ENCODE measurements at regions not wholly inside any gene's neighbourhood (a gene's known extent, or its start where the extent isn't known, plus 50 kb on each side); places are given as distances from the start of the nearest gene placed in this dataset.
A peak's percentile ranks its signal among the peaks of the same experiment; 100 is the strongest.

GRCh38 chr13:77415253-77416071 lies 88.6 kb upstream of the MYCBP2 start:
- DNase-seq: no peak
- Mint-ChIP-seq H3K27me3 (peaks cover 0 to 4% (median 0%) of the 10 kb centered on the region in 5 donors), H3K36me3 (peaks cover 0 to 4% (median 0%) of the 10 kb centered on the region in 5 donors), H3K4me3 (no peak overlapping the region), H3K4me1 (peaks cover 0 to 7% (median 2%) of the 10 kb centered on the region in 7 donors), H3K9me3 (no peaks in the 10 kb centered on the region), H3K27ac (peak overlapping the region in 3 of 9 donors; percentile 10 to 55 (median 37))
- no peaks in the 10 kb centered on the region for H3K36me3 ChIP-seq (ENCODE audit: control insufficient read depth in 2 of 3, insufficient read depth in 3 of 3, low read length in 3 of 3)
- CTCF ChIA-PET: interaction anchor here (1.0 kb wide), 1 partner anchor 63 kb away, joined by 3 read pairs; no protein-coding TSS in a partner anchor
- no peak for ATAC-seq
- no peaks in the 10 kb centered on the region for H3K4me1 ChIP-seq (ENCODE audit: control insufficient read depth in 2 of 2, insufficient read depth in 2 of 2, low read length in 2 of 2)
- H3K9me3 ChIP-seq (ENCODE audit: control insufficient read depth in 2 of 3, low read length in 3 of 3): no peaks in the 10 kb centered on the region
- POLR2A ChIA-PET: no interaction called here
- intact Hi-C loops (cut with micrococcal nuclease): no loop called here
- no peak overlapping the region for H3K4me3 ChIP-seq (ENCODE audit: low read length)
- no peaks in the 10 kb centered on the region for H3K27me3 ChIP-seq (ENCODE audit: control insufficient read depth in 2 of 2, insufficient read depth in 2 of 2, low read length in 2 of 2)
- H3K27ac ChIP-seq (ENCODE audit: low read depth, low read length): no peak overlapping the region

GRCh38 chr13:77412860-77413259 lies 86.0 kb upstream of the MYCBP2 start:
- Histone ChIP-seq H3K27ac (ENCODE audit: low read depth, low read length) (no peak overlapping the region), H3K9me3 (ENCODE audit: control insufficient read depth in 2 of 3, low read length in 3 of 3) (no peaks in the 10 kb centered on the region), H3K4me3 (ENCODE audit: low read length) (no peak overlapping the region), H3K4me1 (ENCODE audit: control insufficient read depth in 2 of 2, insufficient read depth in 2 of 2, low read length in 2 of 2) (no peaks in the 10 kb centered on the region), H3K36me3 (ENCODE audit: control insufficient read depth in 2 of 3, insufficient read depth in 3 of 3, low read length in 3 of 3) (no peaks in the 10 kb centered on the region), H3K27me3 (ENCODE audit: control insufficient read depth in 2 of 2, insufficient read depth in 2 of 2, low read length in 2 of 2) (no peaks in the 10 kb centered on the region)
- ChIA-PET CTCF (no interaction called here), POLR2A (no interaction called here)
- no peaks in the 10 kb centered on the region for H3K9me3 Mint-ChIP-seq
- ATAC-seq: no peak
- intact Hi-C loops (cut with micrococcal nuclease): no loop called here
- H3K27ac Mint-ChIP-seq: no peak overlapping the region
- H3K27me3 Mint-ChIP-seq: no peaks in the 10 kb centered on the region
- DNase-seq: no peak
- peaks cover 0 to 7% (median 0%) of the 10 kb centered on the region in 7 donors for H3K4me1 Mint-ChIP-seq
- no peak overlapping the region for H3K4me3 Mint-ChIP-seq
- no peaks in the 10 kb centered on the region for H3K36me3 Mint-ChIP-seq

GRCh38 chr13:77412116-77412635 lies 85.3 kb upstream of the MYCBP2 start:
- Mint-ChIP-seq H3K36me3 (no peaks in the 10 kb centered on the region), H3K4me3 (no peak overlapping the region), H3K4me1 (peaks cover 0 to 7% (median 0%) of the 10 kb centered on the region in 7 donors), H3K9me3 (no peaks in the 10 kb centered on the region), H3K27ac (peak overlapping the region in 1 of 9 donors; percentile 16), H3K27me3 (no peaks in the 10 kb centered on the region)
- Histone ChIP-seq H3K27me3 (ENCODE audit: control insufficient read depth in 2 of 2, insufficient read depth in 2 of 2, low read length in 2 of 2) (no peaks in the 10 kb centered on the region), H3K4me3 (ENCODE audit: low read length) (no peak overlapping the region), H3K36me3 (ENCODE audit: control insufficient read depth in 2 of 3, insufficient read depth in 3 of 3, low read length in 3 of 3) (no peaks in the 10 kb centered on the region), H3K27ac (ENCODE audit: low read depth, low read length) (no peak overlapping the region), H3K4me1 (ENCODE audit: control insufficient read depth in 2 of 2, insufficient read depth in 2 of 2, low read length in 2 of 2) (no peaks in the 10 kb centered on the region), H3K9me3 (ENCODE audit: control insufficient read depth in 2 of 3, low read length in 3 of 3) (no peaks in the 10 kb centered on the region)
- POLR2A ChIA-PET: no interaction called here
- CTCF ChIA-PET: no interaction called here
- no peak for DNase-seq
- no peak for ATAC-seq
- intact Hi-C loops (cut with micrococcal nuclease): no loop called here

- DNase-seq: no peak
- no peak overlapping the region for H3K27ac Mint-ChIP-seq
- no peaks in the 10 kb centered on the region for H3K4me1 ChIP-seq (ENCODE audit: control insufficient read depth in 2 of 2, insufficient read depth in 2 of 2, low read length in 2 of 2)
- no peak overlapping the region for H3K27ac ChIP-seq (ENCODE audit: low read depth, low read length)
- intact Hi-C loops (cut with micrococcal nuclease): no loop called here
- no peaks in the 10 kb centered on the region for H3K27me3 Mint-ChIP-seq
- CTCF ChIA-PET: no interaction called here
- H3K36me3 ChIP-seq (ENCODE audit: control insufficient read depth in 2 of 3, insufficient read depth in 3 of 3, low read length in 3 of 3): no peaks in the 10 kb centered on the region
- POLR2A ChIA-PET: interaction anchor here (1.0 kb wide), 1 partner anchor 80 kb away, joined by 5 read pairs; no protein-coding TSS in a partner anchor
- H3K27me3 ChIP-seq (ENCODE audit: control insufficient read depth in 2 of 2, insufficient read depth in 2 of 2, low read length in 2 of 2): no peaks in the 10 kb centered on the region
- no peaks in the 10 kb centered on the region for H3K9me3 ChIP-seq (ENCODE audit: control insufficient read depth in 2 of 3, low read length in 3 of 3)
- H3K36me3 Mint-ChIP-seq: no peaks in the 10 kb centered on the region
- H3K9me3 Mint-ChIP-seq: no peaks in the 10 kb centered on the region
- no peak overlapping the region for H3K4me3 Mint-ChIP-seq
- no peak overlapping the region for H3K4me3 ChIP-seq (ENCODE audit: low read length)
- no peaks in the 10 kb centered on the region for H3K4me1 Mint-ChIP-seq
- no peak for ATAC-seq
These were observed 82.5 kb upstream of the MYCBP2 start for GRCh38 chr13:77409412-77409811.

- intact Hi-C loops (cut with micrococcal nuclease): no loop called here
- Mint-ChIP-seq H3K27me3 (peaks cover 0 to 1% (median 0%) of the 10 kb centered on the region in 5 donors), H3K27ac (no peak overlapping the region), H3K4me1 (no peaks in the 10 kb centered on the region), H3K9me3 (peaks cover 0 to 2% (median 0%) of the 10 kb centered on the region in 11 donors), H3K4me3 (no peak overlapping the region), H3K36me3 (no peaks in the 10 kb centered on the region)
- no peaks in the 10 kb centered on the region for H3K27me3 ChIP-seq (ENCODE audit: control insufficient read depth in 2 of 2, insufficient read depth in 2 of 2, low read length in 2 of 2)
- ATAC-seq (no peak), DNase-seq (no peak)
- H3K36me3 ChIP-seq (ENCODE audit: control insufficient read depth in 2 of 3, insufficient read depth in 3 of 3, low read length in 3 of 3): no peaks in the 10 kb centered on the region
- ChIA-PET POLR2A (no interaction called here), CTCF (no interaction called here)
- H3K9me3 ChIP-seq (ENCODE audit: control insufficient read depth in 2 of 3, low read length in 3 of 3): no peaks in the 10 kb centered on the region
- no peaks in the 10 kb centered on the region for H3K4me1 ChIP-seq (ENCODE audit: control insufficient read depth in 2 of 2, insufficient read depth in 2 of 2, low read length in 2 of 2)
- no peak overlapping the region for H3K4me3 ChIP-seq (ENCODE audit: low read length)
- H3K27ac ChIP-seq (ENCODE audit: low read depth, low read length): no peak overlapping the region
These were observed 79.9 kb upstream of the MYCBP2 start for GRCh38 chr13:77406644-77407440.

GRCh38 chr13:77398825-77399620 lies 72.1 kb upstream of the MYCBP2 start:
- ChIA-PET CTCF (no interaction called here), POLR2A (no interaction called here)
- Mint-ChIP-seq H3K27ac (no peak overlapping the region), H3K4me1 (peaks cover 0 to 7% (median 4%) of the 10 kb centered on the region in 7 donors), H3K36me3 (no peaks in the 10 kb centered on the region), H3K4me3 (no peak overlapping the region), H3K27me3 (peaks cover 0 to 24% (median 9%) of the 10 kb centered on the region in 5 donors), H3K9me3 (peaks cover 0 to 2% (median 0%) of the 10 kb centered on the region in 11 donors)
- Histone ChIP-seq H3K27me3 (ENCODE audit: control insufficient read depth in 2 of 2, insufficient read depth in 2 of 2, low read length in 2 of 2) (no peaks in the 10 kb centered on the region), H3K4me1 (ENCODE audit: control insufficient read depth in 2 of 2, insufficient read depth in 2 of 2, low read length in 2 of 2) (no peaks in the 10 kb centered on the region), H3K36me3 (ENCODE audit: control insufficient read depth in 2 of 3, insufficient read depth in 3 of 3, low read length in 3 of 3) (no peaks in the 10 kb centered on the region), H3K27ac (ENCODE audit: low read depth, low read length) (no peak overlapping the region), H3K9me3 (ENCODE audit: control insufficient read depth in 2 of 3, low read length in 3 of 3) (no peaks in the 10 kb centered on the region), H3K4me3 (ENCODE audit: low read length) (no peak overlapping the region)
- intact Hi-C loops (cut with micrococcal nuclease): no loop called here
- ATAC-seq (no peak), DNase-seq (no peak)

Data from naive thymus-derived CD4-positive, alpha-beta T cell (primary cell).